GM12891 (cell line): ENCODE measurements at regions not wholly inside any gene's neighbourhood (a gene's known extent, or its start where the extent isn't known, plus 50 kb on each side); places are given as distances from the start of the nearest gene placed in this dataset.

Experiments
- PAX5 ChIP-seq: IDR thresholded peaks from 2 replicates; pipeline ENCODE4 v1.6.1; 2011; ENCODE audit warnings: low read length, moderate library complexity, mild to moderate bottlenecking; ENCODE audit not compliant: insufficient read depth, severe bottlenecking
- POLR2A ChIP-seq: IDR thresholded peaks from 2 replicates; pipeline ENCODE4 v1.6.1; 2011; ENCODE audit warnings: low read depth, low read length, control low read depth
- POLR2AphosphoS5 ChIP-seq: IDR thresholded peaks from 2 replicates; pipeline ENCODE4 v1.6.1; 2011; ENCODE audit warnings: low read depth, low read length, control low read depth
- POU2F2 ChIP-seq: IDR thresholded peaks from 2 replicates; pipeline ENCODE4 v1.6.1; 2011; ENCODE audit warnings: low read depth, mild to moderate bottlenecking, control low read depth, low read length, moderate library complexity
- SPI1 ChIP-seq: IDR thresholded peaks from 2 replicates; pipeline ENCODE4 v1.6.1; 2011; ENCODE audit warnings: low read depth, low read length, control low read depth
- TAF1 ChIP-seq: IDR thresholded peaks from 2 replicates; pipeline ENCODE4 v1.6.1; 2011; ENCODE audit warnings: low read depth, low read length, control low read depth

DNA sequence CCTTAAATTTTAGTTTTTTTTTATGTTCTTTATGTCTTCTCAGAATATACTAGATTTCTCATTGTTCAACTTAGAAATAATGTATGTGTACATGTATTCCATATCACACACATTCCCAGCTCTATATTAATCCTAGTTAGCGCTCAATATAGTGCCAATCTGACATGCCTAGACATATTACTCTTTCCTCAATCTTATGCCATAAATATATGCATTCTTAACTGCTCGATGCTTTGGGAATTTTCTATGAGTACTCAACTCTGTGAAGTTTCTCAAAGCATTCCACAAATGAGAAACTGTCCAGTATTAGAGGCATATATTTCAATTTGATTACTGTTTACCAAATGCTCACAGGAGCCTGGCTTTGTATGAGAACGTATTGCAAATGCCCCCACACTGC, 231.2 kb upstream of the VEGFC start:
- TF ChIP-seq POLR2AphosphoS5: no peak
- no peak for TF ChIP-seq SPI1
- TF ChIP-seq POLR2A: no peak
- no peak for TF ChIP-seq TAF1
- TF ChIP-seq POU2F2: no peak
- no peak for TF ChIP-seq PAX5
